NCI-H748 treated with DMSO at 0.1 percent for 48 hours (cell line): ENCODE measurements at regions not wholly inside any gene's neighbourhood (a gene's known extent, or its start where the extent isn't known, plus 50 kb on each side); places are given as distances from the start of the nearest gene placed in this dataset.
A peak's percentile ranks its signal among the peaks of the same experiment; 100 is the strongest.

Experiments used
- DNase-seq: peaks from one replicate; lab custom pipeline; 2025; lab: John Stamatoyannopoulos, UW

- no peak for DNase-seq
These were observed 136.2 kb upstream of the ZBTB40 start for GRCh38 chr1:22315315-22316078.

- DNase-seq, result no peak
These were observed 134.3 kb upstream of the ZBTB40 start for GRCh38 chr1:22317231-22317919.

- no peak for DNase-seq
These were observed 133.8 kb upstream of the ZBTB40 start for GRCh38 chr1:22317920-22318243.

- peak; percentile 34 for DNase-seq
These were observed 133.2 kb upstream of the ZBTB40 start for GRCh38 chr1:22318279-22318981.

DNA sequence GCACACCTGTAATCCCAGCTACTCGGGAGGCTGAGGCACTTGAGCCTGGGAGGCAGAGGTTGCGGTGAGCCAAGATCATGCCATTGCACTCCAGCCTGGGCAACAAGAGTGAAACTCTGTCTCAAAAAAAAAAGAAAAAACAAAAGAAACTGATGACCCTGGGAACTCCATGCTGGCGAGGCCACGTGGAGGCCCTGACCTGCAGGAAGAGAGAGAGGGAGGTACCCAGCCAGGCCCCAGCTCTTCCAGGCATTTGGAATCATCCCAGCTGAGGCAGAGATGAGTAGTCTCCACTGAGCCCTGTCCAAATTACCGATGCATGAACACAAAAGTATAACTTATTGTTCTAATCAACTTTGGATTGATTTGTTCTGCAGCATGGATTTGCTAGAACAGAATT lies 132.0 kb upstream of the ZBTB40 start:
- no peak for DNase-seq

DNA sequence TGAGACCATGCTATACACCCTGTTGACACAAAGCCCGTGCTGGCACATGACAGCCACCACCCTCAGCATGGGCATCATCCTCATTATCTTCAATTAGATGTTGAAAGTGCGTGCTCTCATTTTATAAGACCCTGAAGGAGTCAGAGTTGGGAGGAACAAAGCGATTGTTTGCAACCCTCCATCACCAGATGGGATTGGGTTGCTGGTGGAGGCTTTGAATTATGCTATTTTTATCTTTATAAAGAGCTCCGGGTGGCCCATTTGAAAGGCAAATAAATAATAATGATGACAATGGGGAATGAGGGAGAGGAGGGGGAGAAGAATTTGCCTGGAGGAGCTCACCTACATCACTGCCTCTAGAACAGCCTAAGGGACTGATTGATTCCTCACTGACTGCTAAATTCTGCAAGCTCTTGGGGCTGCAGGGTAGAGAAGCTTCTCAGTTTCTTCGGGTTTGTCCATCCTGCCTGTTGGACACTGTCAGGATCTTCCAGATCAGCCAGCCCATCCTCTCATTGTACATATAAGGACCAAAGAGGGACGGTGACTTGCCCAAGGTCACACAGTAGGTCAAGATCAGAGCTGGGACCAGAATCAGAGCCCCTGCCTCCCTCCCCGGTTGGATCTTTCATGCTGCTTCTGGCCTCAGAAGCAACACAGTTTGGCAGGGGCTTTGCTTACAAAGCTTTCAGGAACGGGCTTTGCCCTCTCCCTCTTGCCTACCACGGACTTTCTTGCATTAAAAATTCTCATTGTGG lies 130.9 kb upstream of the ZBTB40 start:
- peak; percentile 88 for DNase-seq

DNA sequence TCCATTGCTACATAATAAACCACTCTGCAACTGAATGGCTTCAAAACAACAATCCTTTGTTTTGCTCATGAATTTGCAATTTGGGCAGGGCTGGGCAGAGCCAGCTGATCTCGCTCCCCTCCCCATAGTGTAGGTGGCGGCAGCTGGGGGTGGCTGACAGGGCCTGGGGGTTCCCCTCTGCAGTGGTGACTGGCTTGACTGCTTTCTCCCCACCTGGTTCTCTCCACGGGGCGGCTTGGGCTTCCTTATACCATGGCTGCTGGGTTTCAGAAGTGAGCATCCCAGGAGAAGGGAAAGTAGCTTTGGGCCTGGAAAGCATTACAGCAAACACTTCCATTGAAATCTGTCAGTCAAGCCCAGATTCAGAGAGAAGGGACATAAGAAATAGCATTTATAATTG lies 129.7 kb upstream of the ZBTB40 start:
- no peak for DNase-seq

DNA sequence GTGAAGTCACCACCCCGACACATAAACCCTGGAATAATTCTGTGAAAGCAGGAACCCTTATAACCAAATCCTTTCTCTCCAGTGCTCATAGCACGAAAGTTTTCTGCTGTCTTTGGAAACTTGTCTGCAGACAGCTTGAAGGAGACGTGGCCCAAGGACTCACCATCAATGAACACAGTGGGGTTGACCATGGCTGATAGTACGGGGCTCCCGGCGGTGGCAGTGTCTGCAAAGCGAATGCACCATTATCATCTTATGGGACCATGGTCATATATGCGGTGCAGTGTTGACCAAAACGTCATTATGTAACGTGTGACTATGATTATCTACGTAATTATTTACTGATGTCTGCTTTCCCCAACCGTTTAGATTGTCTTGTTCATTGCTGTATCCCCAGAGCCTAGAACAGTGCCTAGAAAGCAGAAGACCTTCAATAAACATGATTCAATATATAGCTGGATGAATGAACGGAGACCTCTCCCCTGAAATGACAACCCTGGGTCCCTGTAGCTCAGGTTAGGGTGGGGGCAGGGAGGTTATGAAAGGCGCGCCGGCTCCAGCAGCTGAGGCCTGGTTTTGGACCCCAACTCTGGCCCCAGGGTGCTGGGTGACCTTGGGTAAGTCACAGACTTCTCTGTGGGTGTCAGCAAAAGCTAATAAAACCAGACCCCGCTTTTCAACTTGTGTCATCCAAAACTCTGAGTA lies 128.4 kb upstream of the ZBTB40 start:
- no peak for DNase-seq

DNA sequence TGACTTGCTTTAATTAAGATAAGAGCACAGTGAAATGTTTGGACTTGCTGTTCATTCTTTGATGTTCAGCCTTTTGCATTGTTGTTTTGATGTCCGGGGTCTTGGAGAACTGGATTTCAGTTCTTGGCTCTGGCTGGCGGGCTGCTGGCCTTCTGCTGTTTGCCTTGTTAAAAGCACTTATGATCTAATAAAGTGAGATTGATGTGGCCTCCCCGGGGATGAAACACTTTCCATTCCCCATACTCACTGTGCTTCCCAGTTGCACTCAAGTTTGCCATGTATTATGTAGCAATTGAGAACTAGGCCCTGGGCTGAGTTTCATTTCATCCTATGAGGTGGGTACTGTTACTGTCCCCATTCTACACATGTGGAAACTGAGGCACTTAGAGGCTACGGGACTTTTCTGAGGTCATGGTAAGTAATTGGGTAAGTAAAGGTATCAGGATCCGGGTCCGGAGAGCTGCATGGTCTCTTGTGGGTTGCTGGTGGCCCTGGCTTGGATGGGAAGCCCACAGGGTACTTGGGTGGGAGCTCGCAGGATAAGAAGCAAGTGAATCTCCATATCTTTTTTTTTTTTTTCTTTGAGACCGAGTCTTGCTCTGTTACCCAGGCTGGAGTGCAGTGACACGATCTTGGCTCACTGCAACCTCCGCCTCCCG lies 127.7 kb upstream of the ZBTB40 start:
- DNase-seq, result no peak

GRCh38 chr1:22325531-22326371 lies 125.9 kb upstream of the ZBTB40 start:
- DNase-seq, result no peak

GRCh38 chr1:22326372-22326915 lies 125.2 kb upstream of the ZBTB40 start:
- DNase-seq, result no peak

DNA sequence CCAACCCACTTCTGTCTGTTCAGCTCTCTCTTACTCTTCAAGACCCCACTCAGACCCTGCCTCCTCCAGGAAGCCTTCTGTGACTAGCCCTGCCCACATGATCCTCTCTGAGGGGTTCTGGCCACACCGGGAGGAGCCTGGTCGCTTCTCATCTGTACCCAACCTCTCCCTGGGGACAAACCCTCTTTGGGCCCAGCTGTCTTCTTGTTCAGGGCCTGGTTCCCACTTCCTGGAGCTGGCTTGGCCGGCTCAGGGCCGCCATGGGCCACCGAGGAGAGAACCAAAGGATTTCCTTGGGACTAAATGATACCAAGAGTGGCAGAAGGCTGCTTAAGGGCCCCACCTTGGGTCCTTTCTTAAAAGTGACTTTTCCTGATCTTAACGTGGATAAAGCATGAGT lies 124.7 kb upstream of the ZBTB40 start:
- DNase-seq, result no peak

DNA sequence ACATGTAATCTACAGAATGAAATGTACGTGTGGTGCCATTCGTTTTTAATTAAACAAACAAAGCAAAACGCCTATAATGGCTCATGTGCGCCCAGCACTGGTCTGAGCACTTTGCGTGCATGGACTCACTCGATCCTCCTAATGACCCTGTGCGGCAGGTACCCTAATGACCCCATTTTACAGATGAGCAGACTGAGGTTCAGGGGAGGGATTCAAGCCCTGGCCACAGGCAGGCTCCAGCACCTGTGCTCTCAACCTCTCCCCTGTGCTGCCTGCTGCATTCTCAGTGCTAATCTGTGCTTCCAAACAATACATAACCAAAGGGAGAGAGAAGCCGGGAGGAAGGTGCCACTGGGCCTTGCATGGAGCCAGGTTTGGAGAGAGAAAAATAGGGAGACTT lies 124.2 kb upstream of the ZBTB40 start:
- no peak for DNase-seq

DNA sequence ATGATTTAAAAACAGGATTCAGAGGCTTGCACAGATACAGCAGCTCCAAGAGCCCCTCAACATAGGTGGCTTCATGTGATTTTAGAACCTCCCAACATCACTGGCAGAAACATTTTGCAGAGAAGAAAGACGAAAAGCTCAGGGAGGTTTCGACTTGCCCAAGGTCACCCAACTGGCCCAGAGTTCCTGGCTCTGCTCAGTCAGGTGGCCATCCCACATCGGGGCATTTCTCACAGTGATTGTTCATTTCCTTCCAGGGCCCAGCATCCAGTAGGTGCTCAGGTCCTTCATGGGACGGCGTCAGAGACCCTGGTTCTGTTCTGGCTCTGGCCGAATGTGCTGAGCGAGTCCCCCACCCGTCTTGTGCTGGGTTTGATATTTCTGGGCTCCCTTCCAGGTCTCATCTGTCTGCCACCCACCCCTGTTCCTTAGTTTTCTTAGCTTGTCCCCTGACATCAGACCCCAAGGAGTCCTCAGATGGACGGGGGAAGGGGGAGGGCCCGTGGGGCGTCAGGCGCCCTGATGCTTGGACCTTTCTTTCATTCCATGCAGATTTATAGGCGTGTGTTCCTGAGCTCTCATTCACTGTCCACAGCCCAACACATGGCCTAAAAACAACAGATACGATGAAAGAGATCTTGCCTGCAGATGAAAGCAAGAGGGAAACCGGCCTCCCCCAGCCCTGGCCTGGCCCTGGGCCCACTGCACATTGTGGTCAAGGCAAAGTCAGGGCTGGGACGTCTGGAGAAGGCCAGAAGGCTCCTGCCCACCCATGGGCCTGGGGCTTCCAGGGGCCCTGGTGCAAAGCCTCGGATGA lies 123.1 kb upstream of the ZBTB40 start:
- DNase-seq, result no peak

- DNase-seq, result no peak
These were observed 122.5 kb upstream of the ZBTB40 start for GRCh38 chr1:22329148-22329515.

GRCh38 chr1:22330092-22330759 lies 121.4 kb upstream of the ZBTB40 start:
- no peak for DNase-seq

DNA sequence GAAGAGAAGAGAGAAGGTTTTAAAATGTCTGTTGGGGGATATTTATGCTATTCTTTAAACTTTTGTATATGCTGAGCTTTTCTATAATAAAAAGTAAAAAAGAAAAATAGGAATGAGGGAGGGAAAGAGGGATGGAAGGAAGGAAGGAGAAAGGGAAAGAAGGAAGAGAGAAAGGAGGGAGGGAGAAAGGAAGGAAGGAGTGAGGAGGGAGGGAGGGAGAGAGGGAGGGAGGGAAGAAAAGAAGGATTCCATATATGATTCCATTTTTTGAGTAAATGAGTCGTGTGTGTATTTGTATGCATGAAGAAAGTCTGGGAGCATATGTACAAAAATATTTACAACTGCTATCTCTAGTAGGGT lies 120.9 kb upstream of the ZBTB40 start:
- DNase-seq, result no peak

DNA sequence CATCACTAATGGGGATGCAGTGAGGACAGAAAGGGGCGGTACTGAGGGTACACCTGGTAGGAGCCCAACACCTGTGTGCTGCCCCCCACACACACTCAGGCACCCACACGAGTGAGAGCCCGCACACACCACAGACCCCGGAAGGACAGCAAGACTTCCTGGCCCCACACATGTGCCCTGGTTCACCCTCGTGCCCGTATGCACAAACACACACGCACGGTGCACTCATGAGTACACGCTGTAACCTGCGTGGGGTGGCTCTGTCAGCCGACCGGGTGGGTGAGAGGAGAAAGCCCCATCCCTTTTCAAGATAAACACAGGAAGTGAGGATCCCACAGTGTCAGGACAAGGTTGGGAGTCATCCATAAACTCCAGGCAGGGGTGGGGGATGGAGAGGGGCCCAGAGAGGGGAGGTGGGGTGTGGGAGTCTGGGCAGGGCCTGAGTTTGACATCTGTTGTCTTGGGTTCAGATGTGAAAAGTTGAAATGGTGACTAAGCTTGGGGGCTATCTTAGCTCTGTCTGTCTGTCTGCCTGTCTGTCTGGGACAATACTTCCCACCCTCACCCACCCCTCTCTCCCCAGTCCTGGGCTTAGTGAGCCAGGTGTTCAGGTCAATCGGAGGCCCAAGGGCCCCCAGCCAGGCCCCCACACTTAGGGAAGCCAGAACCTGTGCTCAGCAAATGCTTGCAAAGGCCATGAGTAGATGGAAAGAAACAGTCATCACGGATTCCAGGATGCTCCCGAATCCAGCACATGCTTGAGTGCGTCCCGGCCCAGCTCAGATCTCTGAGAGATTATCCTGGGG lies 119.8 kb upstream of the ZBTB40 start:
- no peak for DNase-seq
